AG09309 (cell line): ENCODE measurements at regions not wholly inside any gene's neighbourhood (a gene's known extent, or its start where the extent isn't known, plus 50 kb on each side); places are given as distances from the start of the nearest gene placed in this dataset.

Experiments used
- DNase-seq: peaks from one replicate; pipeline ENCODE4 v3.0.0-alpha.2; 2010; ENCODE audit warnings: low read depth
- H3K4me3 ChIP-seq: 2 replicates; pipeline ENCODE4 v1.5.1; 2011; ENCODE audit warnings: mild to moderate bottlenecking, low read depth, low read length, moderate library complexity; ENCODE audit not compliant: control insufficient read depth
- CTCF ChIP-seq: IDR thresholded peaks from 2 replicates; pipeline ENCODE4 v1.5.1; 2011; ENCODE audit warnings: mild to moderate bottlenecking, low read depth, low read length, inconsistent platforms; ENCODE audit not compliant: insufficient read depth, control insufficient read depth; ENCODE audit errors: missing control alignments

GRCh38 chr3:61354604-61355003 lies 103.4 kb upstream of the FHIT start:
- no peak for TF ChIP-seq CTCF
- H3K4me3 ChIP-seq = no peak overlapping the region
- DNase-seq = no peak

- H3K4me3 ChIP-seq = no peak overlapping the region
Observed at GRCh38 chr3:61356685-61357084, 105.4 kb upstream of the FHIT start.

DNA sequence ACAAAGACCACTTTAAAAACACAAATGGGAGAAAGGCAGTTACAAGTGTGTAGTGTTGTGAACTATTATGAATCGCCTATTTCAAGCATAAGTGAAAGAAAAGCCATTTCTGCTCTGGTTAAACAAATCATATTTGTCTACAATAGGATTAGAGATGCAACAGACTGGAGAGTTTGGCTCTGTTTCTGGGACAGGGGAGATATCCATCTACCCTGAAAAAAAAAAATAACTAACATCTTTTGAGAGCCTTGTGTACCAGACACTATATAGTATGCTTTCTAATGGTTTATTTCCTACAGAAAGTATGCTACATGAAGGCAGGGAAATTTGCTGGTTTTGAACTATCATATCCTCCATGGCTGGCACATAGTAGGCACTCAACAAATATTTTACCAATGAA lies 106.7 kb upstream of the FHIT start:
- TF ChIP-seq CTCF = no peak
- no peak for DNase-seq
- H3K4me3 ChIP-seq = no peak overlapping the region

More at GRCh38 chr3:61356685-61357084, 105.4 kb upstream of the FHIT start:
- no peak for DNase-seq
- TF ChIP-seq CTCF = no peak

- H3K4me3 ChIP-seq = no peak overlapping the region
- no peak for TF ChIP-seq CTCF
- DNase-seq = no peak
Observed at GRCh38 chr3:61358364-61358763, 107.1 kb upstream of the FHIT start.

DNA sequence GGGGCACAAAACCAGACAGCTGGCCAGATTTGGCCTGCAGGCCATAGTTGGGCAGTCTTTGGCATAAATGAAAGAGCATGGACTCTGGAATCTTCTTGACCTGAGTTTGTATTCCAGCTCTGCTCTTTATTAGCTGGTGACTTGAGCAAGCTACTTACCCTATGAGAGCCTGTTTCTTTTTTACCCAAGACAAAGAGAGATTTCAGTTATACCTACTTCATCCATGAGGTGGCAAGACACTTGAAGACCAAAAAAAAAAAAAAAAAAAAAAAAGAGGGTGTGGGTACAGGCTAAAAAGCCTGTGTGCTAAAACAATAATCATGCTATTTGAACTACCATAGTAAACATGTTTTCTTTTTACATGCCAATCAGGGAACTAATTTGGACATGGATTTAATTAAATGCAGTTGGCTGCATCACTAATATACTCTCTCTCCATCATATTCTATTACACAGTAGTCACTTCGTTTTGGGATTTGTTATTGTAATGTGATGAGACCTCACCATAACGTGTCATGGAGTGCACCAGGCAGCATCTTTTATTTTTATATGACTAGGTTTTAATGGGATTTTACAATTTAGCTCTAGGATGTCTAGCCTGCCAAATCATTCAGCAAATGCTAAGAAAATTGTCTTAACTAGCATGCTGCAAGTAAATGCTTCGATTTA lies 109.2 kb upstream of the FHIT start:
- no peak overlapping the region for H3K4me3 ChIP-seq
- no peak for TF ChIP-seq CTCF
- DNase-seq = no peak

GRCh38 chr3:61369678-61370077 lies 118.4 kb upstream of the FHIT start:
- no peak for DNase-seq
- no peak overlapping the region for H3K4me3 ChIP-seq
- no peak for TF ChIP-seq CTCF
